ACC112 (cell line): ENCODE measurements at regions not wholly inside any gene's neighbourhood (a gene's known extent, or its start where the extent isn't known, plus 50 kb on each side); places are given as distances from the start of the nearest gene placed in this dataset.
A peak's percentile ranks its signal among the peaks of the same experiment; 100 is the strongest.

Experiments used
- H2AFZ ChIP-seq: fragments of 200-600 bp; sonication (generic); one replicate; pipeline ENCODE4 v1.6.0; 2017; ENCODE audit warnings: antibody characterized with exemption, low read length; ENCODE audit not compliant: unreplicated experiment
- H3K27ac ChIP-seq: fragments of 200-600 bp; sonication (generic); 2 replicates; pipeline ENCODE4 v1.5.1; 2014; ENCODE audit warnings: low read depth, mild to moderate bottlenecking, antibody characterized with exemption, low read length, moderate library complexity
- H3K27me3 ChIP-seq: fragments of 200-600 bp; sonication (generic); 2 replicates; pipeline ENCODE4 v1.6.1; 2014; ENCODE audit warnings: mild to moderate bottlenecking, antibody characterized with exemption, low read length, moderate library complexity, mixed read lengths; ENCODE audit not compliant: insufficient read depth
- H3K36me3 ChIP-seq: fragments of 200-600 bp; sonication (generic); 2 replicates; pipeline ENCODE4 v1.6.1; 2016; ENCODE audit warnings: mild to moderate bottlenecking, antibody characterized with exemption, low read length, moderate library complexity, mixed read lengths; ENCODE audit not compliant: insufficient read depth
- H3K4me1 ChIP-seq: fragments of 200-600 bp; sonication (generic); one replicate; pipeline ENCODE4 v1.6.1; 2016; ENCODE audit warnings: low read length, mixed read lengths; ENCODE audit not compliant: insufficient read depth, unreplicated experiment, control insufficient read depth
- H3K4me3 ChIP-seq: fragments of 200-600 bp; sonication (generic); 2 replicates; pipeline ENCODE4 v1.5.1; 2014; ENCODE audit warnings: mild to moderate bottlenecking, low read depth, low read length
- H3K79me2 ChIP-seq: fragments of 200-600 bp; sonication (generic); one replicate; pipeline ENCODE4 v1.6.0; 2016; ENCODE audit warnings: low read length; ENCODE audit not compliant: control insufficient read depth, unreplicated experiment, insufficient read depth

DNA sequence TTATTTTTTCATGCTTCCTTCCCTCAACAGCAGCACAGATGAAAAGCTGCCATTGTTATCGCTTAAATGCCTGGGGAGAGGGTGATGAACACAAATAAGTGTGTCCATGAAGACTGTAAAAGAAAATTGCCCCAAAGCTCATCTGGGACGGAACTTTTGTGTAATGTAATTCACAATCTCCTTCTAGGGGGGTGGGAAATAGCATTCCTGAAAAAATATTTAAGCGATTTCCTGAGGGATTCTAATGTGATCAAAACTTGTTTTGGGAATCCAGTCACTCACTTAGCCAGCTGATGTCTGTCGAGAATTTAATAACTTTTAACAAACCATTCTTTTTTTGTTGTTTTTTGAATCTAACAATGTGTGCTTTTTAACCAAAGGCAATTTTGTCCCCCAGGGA, 427.9 kb downstream of the PLCL1 start:
- H3K79me2 ChIP-seq = no peaks in the 10 kb centered on the region
- no peak overlapping the region for H2AFZ ChIP-seq
- H3K36me3 ChIP-seq = no peaks in the 10 kb centered on the region
- no peaks in the 10 kb centered on the region for H3K4me1 ChIP-seq
- peaks cover 7% of the 10 kb centered on the region; the same call in 1 of the 2 replicates for H3K27me3 ChIP-seq
- no peak overlapping the region for H3K27ac ChIP-seq
- H3K4me3 ChIP-seq = no peak overlapping the region

DNA sequence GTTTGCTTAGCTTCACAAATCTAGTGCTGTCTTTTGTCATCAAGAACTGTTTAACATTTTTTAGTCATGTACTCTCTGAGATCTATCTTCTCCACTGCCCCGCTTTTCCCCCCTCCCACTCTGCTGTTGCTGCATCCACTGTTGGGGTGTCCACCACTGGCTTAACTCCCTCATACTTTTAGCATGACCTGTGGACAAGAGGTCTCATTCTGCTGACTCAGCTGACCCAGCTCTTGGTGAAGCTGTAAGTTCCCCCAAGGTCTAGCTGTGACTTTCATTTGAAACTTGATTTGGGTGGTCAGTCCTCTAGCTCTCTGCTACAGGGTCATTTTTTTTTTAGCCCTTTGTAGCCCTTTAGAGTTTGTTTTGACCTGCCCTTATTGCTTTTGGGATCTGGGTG, 427.2 kb downstream of the PLCL1 start:
- Histone ChIP-seq H3K4me3 (no peak overlapping the region), H3K36me3 (no peaks in the 10 kb centered on the region), H3K79me2 (no peaks in the 10 kb centered on the region), H3K4me1 (no peaks in the 10 kb centered on the region), H2AFZ (no peak overlapping the region), H3K27ac (no peak overlapping the region), H3K27me3 (peaks cover 7% of the 10 kb centered on the region; the same call in 1 of the 2 replicates)

DNA sequence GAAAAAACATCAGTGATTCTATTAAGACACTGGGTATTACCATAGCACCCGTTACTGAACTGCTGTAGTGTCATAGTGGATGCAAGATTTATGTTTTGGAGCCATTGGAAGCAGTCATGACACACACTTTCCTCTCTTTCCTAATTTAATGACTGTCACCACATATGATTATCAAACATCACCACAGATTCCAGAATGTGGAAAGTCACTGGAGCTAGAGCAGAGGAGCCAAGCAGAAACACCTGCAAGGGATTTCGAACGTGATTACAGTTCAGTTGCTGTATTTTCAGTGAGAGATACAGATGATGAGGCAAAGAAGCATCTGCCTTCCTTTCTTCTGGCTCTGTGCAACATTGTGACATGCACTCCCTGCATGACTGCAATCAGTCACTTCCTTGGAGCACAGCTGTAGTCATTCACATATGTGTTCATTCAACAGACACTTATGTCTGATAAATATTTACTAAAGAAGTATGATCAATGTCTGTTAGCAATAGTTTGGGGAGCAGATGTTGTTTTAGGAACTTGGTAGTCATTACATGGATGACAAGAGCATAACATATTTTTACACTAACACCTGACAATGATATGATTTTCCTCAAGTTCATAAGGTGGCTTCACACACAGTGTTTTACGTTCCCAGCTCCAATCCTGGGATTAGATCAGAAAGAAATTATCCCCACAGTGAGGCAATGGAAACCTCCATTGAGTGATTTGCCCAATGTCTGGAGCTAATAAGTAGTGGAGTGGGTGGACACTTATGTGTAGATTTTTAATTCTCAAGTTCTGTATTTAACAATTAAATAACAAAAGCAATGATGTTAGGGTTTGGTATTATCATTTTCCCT, 416.6 kb downstream of the PLCL1 start:
- no peak overlapping the region for H3K4me3 ChIP-seq
- no peaks in the 10 kb centered on the region for H3K79me2 ChIP-seq
- H3K4me1 ChIP-seq = no peaks in the 10 kb centered on the region
- no peak overlapping the region for H3K27ac ChIP-seq
- H3K27me3 ChIP-seq = peaks cover 4% of the 10 kb centered on the region; the same call in 1 of the 2 replicates
- H2AFZ ChIP-seq = no peak overlapping the region
- no peaks in the 10 kb centered on the region for H3K36me3 ChIP-seq

DNA sequence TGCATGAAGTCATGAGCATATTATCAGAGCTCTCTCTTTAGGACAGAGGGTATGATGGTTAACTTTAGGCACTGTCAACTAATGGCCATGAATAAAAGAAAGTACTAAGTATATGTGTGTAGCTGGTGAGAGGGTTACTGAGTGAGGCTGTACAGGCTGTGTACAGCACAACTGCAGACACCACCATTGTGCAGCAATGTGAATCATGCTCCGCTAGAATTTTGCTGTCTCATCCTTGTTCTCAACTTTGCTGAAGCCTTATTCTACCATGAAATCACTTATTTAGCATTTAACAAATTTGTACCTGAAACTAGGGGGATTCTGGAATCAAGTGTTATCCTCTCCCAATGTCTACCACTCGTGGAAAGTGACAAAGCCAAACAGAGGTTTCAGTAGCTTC, 414.9 kb downstream of the PLCL1 start:
- no peak overlapping the region for H2AFZ ChIP-seq
- no peak overlapping the region for H3K27ac ChIP-seq
- no peaks in the 10 kb centered on the region for H3K4me1 ChIP-seq
- H3K4me3 ChIP-seq = no peak overlapping the region
- no peaks in the 10 kb centered on the region for H3K36me3 ChIP-seq
- no peaks in the 10 kb centered on the region for H3K27me3 ChIP-seq
- H3K79me2 ChIP-seq = no peaks in the 10 kb centered on the region

DNA sequence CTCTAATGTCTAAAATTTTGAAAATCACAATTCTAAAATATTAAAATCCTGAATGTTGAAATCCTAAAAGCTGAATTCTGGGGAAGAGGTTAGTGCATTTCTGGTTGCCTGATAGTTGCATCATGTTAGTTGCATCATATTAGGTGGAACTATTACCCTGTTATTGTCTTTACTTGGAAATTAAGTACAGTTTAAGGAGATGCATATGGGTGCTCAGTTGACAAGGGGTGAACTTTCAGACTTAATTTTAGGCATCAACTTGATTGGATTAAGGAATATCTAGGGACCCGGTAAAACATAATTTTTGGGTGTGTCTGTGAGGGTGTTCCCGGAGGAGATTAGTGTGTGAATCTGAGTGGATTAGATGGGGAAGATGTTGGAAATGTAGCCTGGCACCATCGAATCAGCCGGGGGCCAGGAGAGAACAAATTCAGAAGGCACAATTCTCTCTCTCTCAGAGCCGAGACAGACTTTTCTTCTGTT, 409.8 kb downstream of the PLCL1 start:
- Histone ChIP-seq H3K4me1 (peaks cover 3% of the 10 kb centered on the region), H3K27ac (no peak overlapping the region), H3K27me3 (no peaks in the 10 kb centered on the region), H3K4me3 (no peak overlapping the region), H3K36me3 (no peaks in the 10 kb centered on the region), H3K79me2 (no peaks in the 10 kb centered on the region), H2AFZ (no peak overlapping the region)

DNA sequence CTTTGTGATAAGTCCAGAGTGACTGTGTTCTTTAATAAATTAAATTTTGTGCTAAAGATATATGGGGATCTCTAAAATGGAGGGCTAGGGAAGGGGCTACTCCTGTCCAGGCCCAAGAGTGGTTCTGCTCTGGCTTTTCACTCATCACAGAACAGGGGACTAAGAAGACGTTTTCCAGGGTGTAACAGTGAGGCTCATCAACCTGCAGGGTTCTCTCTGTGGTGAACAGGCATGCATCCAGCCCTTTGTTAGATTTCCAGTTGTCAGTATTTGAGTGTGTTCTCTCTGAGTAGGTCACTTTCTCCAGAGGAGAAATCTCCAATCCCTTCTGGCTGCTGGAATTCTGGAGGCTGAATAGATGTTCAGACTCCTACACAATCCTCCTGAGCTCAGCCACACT, 408.9 kb downstream of the PLCL1 start:
- Histone ChIP-seq H3K4me3 (no peak overlapping the region), H3K27ac (no peak overlapping the region), H3K27me3 (no peaks in the 10 kb centered on the region), H3K4me1 (peaks cover 3% of the 10 kb centered on the region), H2AFZ (no peak overlapping the region), H3K79me2 (no peaks in the 10 kb centered on the region), H3K36me3 (no peaks in the 10 kb centered on the region)

DNA sequence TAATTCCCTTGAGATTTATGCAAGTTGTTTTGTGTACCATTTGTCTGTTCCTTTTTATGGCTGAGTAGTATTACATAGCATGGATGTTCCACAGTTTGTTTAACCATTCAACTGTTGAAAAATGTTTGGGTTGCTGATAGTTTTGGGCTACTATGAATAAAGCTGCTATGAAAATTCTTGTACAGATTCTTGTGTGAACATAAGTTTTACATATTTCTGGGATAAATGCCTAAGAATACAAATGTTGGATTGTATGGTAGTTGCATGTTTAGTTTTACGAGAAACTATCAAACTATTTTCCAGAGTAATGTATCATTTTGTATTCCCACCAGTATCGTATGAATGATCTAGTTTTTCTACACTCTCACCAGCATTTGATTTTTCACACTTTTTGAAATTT, 407.3 kb downstream of the PLCL1 start:
- no peak overlapping the region for H3K27ac ChIP-seq
- H3K4me1 ChIP-seq = peaks cover 3% of the 10 kb centered on the region
- no peaks in the 10 kb centered on the region for H3K79me2 ChIP-seq
- H2AFZ ChIP-seq = no peak overlapping the region
- H3K36me3 ChIP-seq = no peaks in the 10 kb centered on the region
- H3K4me3 ChIP-seq = no peak overlapping the region
- no peaks in the 10 kb centered on the region for H3K27me3 ChIP-seq

DNA sequence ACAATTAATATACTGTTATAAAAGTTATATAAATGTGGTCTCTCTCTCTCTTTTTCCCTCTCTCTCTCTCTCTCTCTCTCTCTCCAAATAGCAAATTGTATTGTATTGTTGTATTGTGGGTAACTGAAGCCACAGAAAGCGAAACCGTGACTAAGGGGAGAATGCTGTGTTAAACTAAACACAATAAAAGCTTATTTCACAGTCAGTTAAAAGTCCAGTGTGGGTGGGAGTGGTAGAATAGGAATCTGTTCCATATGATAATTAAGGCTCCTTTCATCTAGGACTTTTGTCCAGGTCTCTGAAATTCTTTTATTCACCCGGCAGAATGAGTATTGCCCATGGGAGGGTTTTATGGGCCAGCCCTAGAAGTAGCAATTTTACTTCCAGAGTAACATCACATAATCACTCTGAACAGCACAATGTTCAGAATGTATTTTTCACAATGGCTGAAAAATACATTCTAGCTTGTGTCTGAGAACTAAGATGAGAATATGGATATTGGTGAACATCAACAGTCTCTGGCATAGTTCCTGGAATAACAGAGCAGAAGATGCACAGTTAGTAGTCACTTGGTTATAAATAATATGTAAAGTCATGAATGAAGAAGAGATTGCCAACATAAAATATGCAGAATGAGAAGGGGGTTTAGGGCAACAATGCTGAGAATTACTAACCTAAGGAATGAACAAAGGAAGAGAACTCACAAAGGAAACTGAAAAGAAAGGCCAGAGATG, 399.1 kb downstream of the PLCL1 start:
- no peaks in the 10 kb centered on the region for H3K27me3 ChIP-seq
- peak overlapping the region; percentile 8 for H2AFZ ChIP-seq
- no peak overlapping the region for H3K27ac ChIP-seq
- H3K79me2 ChIP-seq = no peaks in the 10 kb centered on the region
- no peak overlapping the region for H3K4me3 ChIP-seq
- no peaks in the 10 kb centered on the region for H3K36me3 ChIP-seq
- no peaks in the 10 kb centered on the region for H3K4me1 ChIP-seq
